Stromal cell of bone marrow (primary cell): ENCODE measurements at regions not wholly inside any gene's neighbourhood (a gene's known extent, or its start where the extent isn't known, plus 50 kb on each side); places are given as distances from the start of the nearest gene placed in this dataset.
A peak's percentile ranks its signal among the peaks of the same experiment; 100 is the strongest.
"Not testable (repeated sequence)": the region's sequence is repeated elsewhere in the genome, so short reads cannot be mapped to it uniquely, and the experiment has no call there.

Experiments
- DNase-seq: peaks from one replicate; pipeline ENCODE4 v3.0.0-alpha.2; 2012; ENCODE audit warnings: low read depth

- no peak for DNase-seq
Measured at GRCh38 chr4:79609817-79610216, 201.8 kb upstream of the GK2 start.

- no peak for DNase-seq
Measured at GRCh38 chr4:79607979-79608378, 200.0 kb upstream of the GK2 start.

- DNase-seq, result no peak
Measured at GRCh38 chr4:79604152-79604551, 196.1 kb upstream of the GK2 start.

DNA sequence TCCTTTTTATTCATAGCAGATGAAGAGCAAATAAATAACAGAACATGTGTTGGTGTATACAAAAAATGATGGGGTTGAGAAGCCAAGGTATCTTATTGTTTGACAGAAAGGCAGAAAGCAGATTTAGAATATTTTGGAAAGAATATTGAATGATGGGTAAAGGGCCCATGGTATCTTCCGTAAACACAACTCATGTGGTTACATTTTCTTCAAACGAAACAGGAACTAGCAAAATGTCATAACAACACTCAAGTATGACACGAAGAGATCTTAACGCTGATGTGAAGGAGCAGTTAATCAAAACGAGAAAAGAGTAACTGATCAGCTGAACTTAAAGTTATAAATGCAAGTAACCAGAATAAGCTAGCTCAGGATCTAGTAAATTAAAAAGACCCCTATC is 195.7 kb upstream of the GK2 start:
- DNase-seq, result no peak

DNA sequence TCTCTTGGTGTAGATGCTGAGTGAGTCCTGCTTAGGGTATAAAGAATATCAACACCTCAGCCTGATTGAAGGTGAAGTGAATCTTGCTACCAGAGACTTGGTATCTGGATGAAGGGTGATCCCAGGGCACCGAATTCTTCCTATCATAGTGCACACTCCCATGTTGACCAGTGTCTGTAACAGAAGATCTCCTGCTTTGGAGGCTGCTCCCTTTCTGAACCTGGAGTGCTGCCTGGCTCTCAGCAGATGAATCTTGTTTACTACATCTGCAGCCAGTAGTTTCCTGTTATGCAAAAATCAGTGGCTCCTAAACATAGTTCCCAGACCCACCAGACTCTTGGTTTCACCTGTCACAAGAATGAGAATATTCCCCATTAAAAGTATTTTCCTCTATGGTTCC is 191.7 kb upstream of the GK2 start:
- no peak for DNase-seq

GRCh38 chr4:79598801-79599200 is 190.8 kb upstream of the GK2 start:
- DNase-seq, result no peak

DNA sequence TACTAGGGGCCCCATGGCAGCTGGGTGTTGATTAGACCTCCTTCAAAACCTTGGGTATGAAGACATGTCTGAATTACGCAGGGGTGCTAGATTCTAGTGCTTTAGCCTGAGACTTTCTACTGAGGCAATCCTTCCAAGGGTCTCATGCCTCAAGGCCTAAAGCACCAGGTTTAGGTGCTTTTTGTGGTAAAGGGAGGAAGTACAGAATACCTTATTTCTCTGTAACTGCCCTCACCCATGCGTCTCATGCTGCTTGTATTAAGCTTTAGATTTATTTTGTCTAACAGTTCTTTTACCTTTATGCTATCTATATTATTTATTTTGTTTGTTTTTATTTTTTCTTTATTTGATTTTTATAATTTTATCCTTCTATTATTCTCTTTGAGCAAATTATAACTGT is 190.2 kb upstream of the GK2 start:
- DNase-seq, result no peak

DNA sequence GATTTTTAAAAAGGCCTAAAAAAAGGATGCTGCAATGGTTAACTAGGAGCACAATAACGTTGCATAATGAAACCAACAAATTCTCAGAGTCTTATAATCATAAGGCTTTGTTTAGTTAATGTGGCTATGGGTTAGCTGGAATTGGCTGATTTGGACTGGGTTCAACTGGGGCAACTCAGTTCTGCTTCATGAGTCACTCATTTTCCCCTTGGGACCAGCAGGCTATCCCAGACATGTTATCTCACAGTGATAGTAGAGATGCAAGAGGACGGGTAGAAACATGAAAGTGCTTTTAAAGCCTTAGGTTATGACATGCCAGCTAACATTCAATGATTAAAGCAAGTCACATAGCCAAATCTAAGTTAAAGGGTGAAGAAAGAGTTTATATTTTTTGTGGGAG is 189.2 kb upstream of the GK2 start:
- peak; percentile 67 for DNase-seq

- DNase-seq, result not testable (repeated sequence)
Measured at GRCh38 chr4:79592218-79592617, 184.2 kb upstream of the GK2 start.

- DNase-seq, result no peak
Measured at GRCh38 chr4:79588679-79589078, 180.7 kb upstream of the GK2 start.

GRCh38 chr4:79587207-79587606 is 179.2 kb upstream of the GK2 start:
- not testable (repeated sequence) for DNase-seq

DNA sequence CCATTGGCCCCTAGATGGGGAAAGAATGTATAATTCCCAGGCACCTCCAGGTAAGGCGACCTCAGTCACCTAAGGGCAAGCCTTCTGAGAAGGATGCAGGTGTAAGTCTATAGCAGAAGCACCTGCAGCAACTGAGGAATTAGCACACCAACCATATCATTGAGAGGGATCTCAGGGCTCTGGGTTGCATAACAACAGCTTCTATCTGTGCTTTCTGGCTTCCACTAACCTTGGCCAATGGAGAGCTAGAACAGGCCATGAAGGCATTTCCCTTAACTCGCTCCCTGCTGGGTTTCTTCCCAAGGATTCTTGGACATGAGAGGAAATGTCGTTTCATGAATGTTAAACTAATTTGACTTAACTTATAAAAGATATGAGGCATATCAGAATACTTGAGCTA is 177.8 kb upstream of the GK2 start:
- no peak for DNase-seq

- no peak for DNase-seq
Measured at GRCh38 chr4:79585330-79585729, 177.3 kb upstream of the GK2 start.

DNA sequence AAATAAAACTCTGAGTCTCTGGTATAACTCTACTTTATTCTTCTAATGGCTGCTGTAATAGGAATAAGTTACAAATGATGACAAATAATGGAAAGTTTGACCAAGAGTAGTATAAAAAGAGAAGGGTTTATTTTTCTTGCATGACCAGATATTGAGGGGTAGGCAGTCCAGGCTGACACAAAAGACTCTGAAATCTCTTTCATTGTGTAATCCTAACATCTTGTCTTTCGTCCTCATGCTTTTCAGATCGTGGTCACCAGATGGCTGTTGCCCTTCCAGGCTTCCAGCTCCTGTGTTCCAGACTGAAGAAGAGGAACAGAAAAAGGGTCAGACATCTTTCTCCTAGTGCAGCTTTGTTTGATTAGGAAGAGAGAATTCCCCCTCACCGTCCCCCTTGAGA is 176.9 kb upstream of the GK2 start:
- DNase-seq, result no peak

GRCh38 chr4:79584352-79584751 is 176.3 kb upstream of the GK2 start:
- no peak for DNase-seq

DNA sequence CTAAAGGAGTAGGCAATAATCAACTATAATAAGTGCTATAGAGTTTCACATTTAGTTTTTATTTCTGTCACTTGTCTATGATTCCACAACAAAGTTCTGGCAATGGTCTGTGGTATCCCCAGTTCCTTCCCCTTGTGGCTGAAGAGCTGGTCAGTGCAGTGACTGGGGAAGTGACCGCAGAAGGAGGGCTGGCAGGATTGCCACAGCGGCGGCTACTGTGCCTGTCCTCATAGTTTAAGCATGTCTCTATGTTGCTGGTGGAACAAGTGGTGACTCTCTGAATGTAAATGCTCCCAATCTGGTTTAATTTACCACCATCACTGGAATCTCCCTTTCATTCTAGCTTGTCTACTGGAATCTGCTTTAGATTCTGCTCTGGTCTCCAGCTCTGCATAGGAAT is 170.6 kb upstream of the GK2 start:
- no peak for DNase-seq

- no peak for DNase-seq
Measured at GRCh38 chr4:79576429-79576753, 168.4 kb upstream of the GK2 start.

DNA sequence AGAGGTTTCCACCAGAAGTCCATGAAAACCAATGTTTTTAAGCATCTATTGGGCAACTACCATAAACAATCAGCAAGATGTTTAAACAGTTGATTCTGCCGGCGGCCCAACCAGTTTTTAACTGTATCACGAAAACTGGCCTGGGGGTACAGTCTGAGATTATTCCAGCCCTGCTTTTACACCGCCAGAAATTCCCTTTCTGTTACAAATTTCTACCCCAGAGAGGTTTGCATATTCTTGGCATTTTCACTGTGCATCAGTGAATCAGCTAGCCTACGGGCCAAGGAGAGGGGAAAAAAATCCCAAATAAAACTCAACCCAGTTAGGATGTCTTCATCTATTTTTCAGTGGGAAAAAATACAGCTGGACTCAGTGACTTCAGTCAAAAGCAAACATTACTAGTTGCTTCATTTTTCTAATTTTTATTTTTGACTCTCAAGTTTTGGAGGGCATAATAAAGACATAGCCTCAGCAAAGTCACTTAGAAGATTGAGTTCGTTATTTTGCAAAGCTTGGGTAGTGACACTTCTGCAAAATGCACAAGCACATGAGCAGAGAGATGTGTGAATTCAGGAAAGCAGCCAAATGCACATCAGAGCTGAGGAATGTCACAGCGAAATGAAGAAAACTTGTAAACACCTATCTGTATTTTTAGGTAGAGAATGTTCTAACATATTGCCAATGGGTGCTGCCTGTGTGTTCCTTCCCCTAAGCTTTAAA is 167.8 kb upstream of the GK2 start:
- no peak for DNase-seq

- DNase-seq, result no peak
Measured at GRCh38 chr4:79574741-79575451, 166.9 kb upstream of the GK2 start.

DNA sequence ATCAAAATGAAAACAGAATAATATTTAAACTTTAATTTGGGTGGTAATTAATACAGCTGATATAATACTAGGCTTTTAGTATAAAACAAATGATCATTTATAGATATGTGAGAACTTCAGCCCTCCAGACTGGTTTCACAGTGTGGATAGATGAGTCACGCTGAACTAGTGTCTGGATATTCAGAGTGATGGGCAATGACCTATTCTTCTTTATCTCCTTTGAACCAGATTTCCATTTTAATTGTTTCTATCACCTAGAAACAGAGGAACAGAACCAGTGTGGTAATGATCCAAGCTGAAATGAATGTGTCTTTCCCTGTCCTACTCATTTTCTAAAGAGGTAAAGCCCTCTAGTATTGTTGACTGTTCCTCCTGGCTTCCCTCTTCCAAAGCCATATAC is 155.2 kb upstream of the GK2 start:
- no peak for DNase-seq

- DNase-seq, result no peak
Measured at GRCh38 chr4:79561751-79562150, 153.7 kb upstream of the GK2 start.

GRCh38 chr4:79559398-79559797 is 151.4 kb upstream of the GK2 start:
- not testable (repeated sequence) for DNase-seq

DNA sequence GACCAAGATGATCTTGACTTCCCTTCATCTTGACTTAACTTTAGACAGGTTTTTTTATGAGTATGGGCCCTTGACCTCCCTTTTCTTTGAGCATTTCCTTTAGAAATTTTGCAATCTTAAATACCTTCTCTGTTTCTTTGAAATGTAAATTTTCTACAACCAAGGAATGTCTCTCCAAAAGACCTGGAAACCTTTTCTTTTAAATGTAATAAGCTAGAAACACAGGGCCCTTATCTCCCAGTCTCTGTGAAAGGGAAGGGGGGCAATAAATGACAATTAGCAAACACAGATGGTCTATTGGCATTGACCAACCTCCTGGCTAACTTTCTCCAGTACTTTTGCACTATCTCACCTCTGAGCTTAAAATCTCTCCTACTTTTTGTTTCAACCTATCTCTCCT is 144.3 kb upstream of the GK2 start:
- DNase-seq, result no peak

DNA sequence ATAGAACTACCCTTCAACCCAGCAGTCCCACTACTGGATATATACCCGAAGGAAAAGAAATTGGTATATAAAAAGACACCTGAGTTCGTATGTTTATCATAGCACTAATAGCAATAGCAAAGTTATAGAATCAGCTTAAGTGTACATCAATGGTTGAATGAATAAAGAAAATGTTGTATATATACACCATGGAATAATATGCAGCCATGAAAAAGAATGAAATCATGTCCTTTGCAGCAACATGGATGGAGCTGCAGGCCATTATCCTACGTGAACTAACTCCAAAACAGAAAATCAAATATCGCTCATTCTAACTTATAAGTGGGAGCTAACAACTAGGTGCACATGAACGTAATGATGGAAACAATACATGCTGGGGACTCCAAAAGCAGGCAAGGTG is 143.5 kb upstream of the GK2 start:
- no peak for DNase-seq
